ENCODE measurements at regions not wholly inside any gene's neighbourhood (a gene's known extent, or its start where the extent isn't known, plus 50 kb on each side); places are given as distances from the start of the nearest gene placed in this dataset.
"Not testable (repeated sequence)": the region's sequence is repeated elsewhere in the genome, so short reads cannot be mapped to it uniquely, and the experiment has no call there.

DNA sequence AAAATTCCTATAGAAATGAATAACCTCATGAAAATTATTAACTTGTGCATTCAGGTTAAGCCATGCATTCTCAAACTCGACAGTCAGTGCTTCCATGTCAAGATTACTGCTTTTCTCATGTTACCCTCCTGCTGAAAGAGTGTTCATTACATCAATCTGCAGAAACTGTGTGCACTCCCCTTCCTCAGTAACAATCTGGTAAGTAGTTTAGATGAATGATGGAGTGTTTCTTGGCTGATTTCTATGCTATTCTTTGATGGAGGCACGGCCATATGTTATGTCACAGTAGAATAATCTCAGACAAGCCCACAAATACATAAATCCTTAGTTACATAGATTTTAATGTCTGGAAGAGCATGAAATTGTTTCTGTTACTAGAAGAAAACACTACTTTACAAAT lies 193.3 kb upstream of the FAM47A start:
- H3K27ac Mint-ChIP-seq = no peak overlapping the region
- H3K4me3 Mint-ChIP-seq = no peak overlapping the region
- H3K27me3 Mint-ChIP-seq (ENCODE audit: low read depth) = no peaks in the 10 kb centered on the region
- H3K36me3 Mint-ChIP-seq (ENCODE audit: low read depth) = no peaks in the 10 kb centered on the region
- DNase-seq = no peak
- no peaks in the 10 kb centered on the region for H3K4me1 Mint-ChIP-seq (ENCODE audit: low read depth)
- ChIA-PET CTCF (no interaction called here), POLR2A (no interaction called here)
- H3K9me3 Mint-ChIP-seq (ENCODE audit: insufficient read depth) = peaks cover 3% of the 10 kb centered on the region
- no peak for ATAC-seq

DNA sequence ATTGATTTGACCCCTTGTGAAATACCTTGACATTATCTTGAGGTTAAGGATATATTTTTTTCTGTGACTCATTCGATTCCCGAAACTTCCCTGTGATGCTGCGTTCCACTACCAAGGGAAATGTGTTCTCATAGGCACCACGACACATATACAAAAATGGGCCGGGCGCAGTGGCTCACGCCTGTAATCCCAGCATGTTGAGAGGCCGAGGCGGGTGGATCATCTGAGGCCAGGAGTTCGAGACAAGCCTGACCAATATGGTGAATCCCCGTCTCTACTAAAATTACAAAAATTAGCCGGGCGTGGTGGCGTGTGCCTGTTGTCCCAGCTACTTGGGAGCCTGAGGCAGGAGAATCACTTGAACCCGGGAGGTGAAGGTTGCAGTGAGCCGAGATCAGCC lies 188.3 kb upstream of the FAM47A start:
- H3K9me3 Mint-ChIP-seq (ENCODE audit: insufficient read depth); H3K27ac Mint-ChIP-seq; H3K4me3 Mint-ChIP-seq; POLR2A ChIA-PET; DNase-seq; H3K36me3 Mint-ChIP-seq (ENCODE audit: low read depth); ATAC-seq; CTCF ChIA-PET; H3K27me3 Mint-ChIP-seq (ENCODE audit: low read depth); H3K4me1 Mint-ChIP-seq (ENCODE audit: low read depth): not testable (repeated sequence)

GRCh38 chrX:34300871-34301270 lies 168.8 kb upstream of the FAM47A start:
- CTCF ChIA-PET = no interaction called here
- Mint-ChIP-seq H3K9me3 (ENCODE audit: insufficient read depth) (no peaks in the 10 kb centered on the region), H3K36me3 (ENCODE audit: low read depth) (no peaks in the 10 kb centered on the region), H3K27ac (no peak overlapping the region), H3K4me3 (no peak overlapping the region), H3K4me1 (ENCODE audit: low read depth) (no peaks in the 10 kb centered on the region), H3K27me3 (ENCODE audit: low read depth) (no peaks in the 10 kb centered on the region)
- ATAC-seq (no peak), DNase-seq (peak; percentile 22)
- POLR2A ChIA-PET = no interaction called here

GRCh38 chrX:34299451-34299967 lies 167.4 kb upstream of the FAM47A start:
- no peaks in the 10 kb centered on the region for H3K9me3 Mint-ChIP-seq (ENCODE audit: insufficient read depth)
- CTCF ChIA-PET = no interaction called here
- no peaks in the 10 kb centered on the region for H3K27me3 Mint-ChIP-seq (ENCODE audit: low read depth)
- DNase-seq (no peak), ATAC-seq (no peak)
- no peak overlapping the region for H3K27ac Mint-ChIP-seq
- POLR2A ChIA-PET = no interaction called here
- no peaks in the 10 kb centered on the region for H3K4me1 Mint-ChIP-seq (ENCODE audit: low read depth)
- H3K4me3 Mint-ChIP-seq = no peak overlapping the region
- H3K36me3 Mint-ChIP-seq (ENCODE audit: low read depth) = no peaks in the 10 kb centered on the region

DNA sequence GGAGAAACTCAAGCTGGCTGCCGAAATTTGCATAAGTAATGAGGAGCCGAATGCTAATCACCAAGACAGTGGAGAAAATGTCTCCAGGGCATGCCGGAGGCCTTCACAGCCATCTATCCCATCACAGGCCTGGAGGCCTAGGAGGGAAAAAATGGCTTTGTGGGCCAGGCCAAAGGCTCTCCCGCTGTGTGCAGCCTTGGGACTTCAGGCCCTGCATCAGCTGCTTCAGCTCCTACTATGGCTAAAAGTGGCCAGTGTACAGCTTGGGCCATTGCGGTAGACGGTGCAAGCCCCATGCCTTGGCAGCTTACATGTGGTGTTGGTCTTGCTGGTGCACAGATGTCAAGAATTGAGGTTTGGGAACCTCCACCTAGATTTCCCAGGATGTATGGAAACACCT lies 162.6 kb upstream of the FAM47A start:
- H3K36me3 Mint-ChIP-seq (ENCODE audit: low read depth) = no peaks in the 10 kb centered on the region
- no peaks in the 10 kb centered on the region for H3K27me3 Mint-ChIP-seq (ENCODE audit: low read depth)
- DNase-seq (no peak), ATAC-seq (no peak)
- ChIA-PET CTCF (no interaction called here), POLR2A (no interaction called here)
- no peak overlapping the region for H3K4me3 Mint-ChIP-seq
- no peaks in the 10 kb centered on the region for H3K4me1 Mint-ChIP-seq (ENCODE audit: low read depth)
- H3K27ac Mint-ChIP-seq = no peak overlapping the region
- H3K9me3 Mint-ChIP-seq (ENCODE audit: insufficient read depth) = no peaks in the 10 kb centered on the region

DNA sequence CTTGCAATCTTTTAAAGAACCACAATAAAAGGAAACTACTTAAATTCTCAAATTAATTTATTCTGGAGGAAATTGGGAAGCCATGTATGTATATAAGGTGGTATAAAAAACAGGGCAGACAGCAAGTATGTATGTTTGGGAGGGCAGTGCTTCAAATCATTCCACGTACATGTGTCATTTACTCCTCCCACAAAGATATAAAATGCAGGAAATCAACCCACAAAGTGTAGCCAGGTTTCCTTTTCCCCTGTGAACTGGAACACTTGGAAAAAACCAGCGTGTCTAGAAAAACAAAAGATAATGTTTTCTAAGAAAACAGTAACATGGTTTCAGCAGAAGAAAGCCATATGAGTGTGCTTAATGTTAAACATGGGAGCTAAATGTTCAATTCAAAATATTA lies 156.7 kb upstream of the FAM47A start:
- H3K27me3 Mint-ChIP-seq (ENCODE audit: low read depth) = no peaks in the 10 kb centered on the region
- DNase-seq (no peak), ATAC-seq (no peak)
- H3K4me3 Mint-ChIP-seq = no peak overlapping the region
- POLR2A ChIA-PET = no interaction called here
- H3K9me3 Mint-ChIP-seq (ENCODE audit: insufficient read depth) = no peaks in the 10 kb centered on the region
- CTCF ChIA-PET = no interaction called here
- no peaks in the 10 kb centered on the region for H3K4me1 Mint-ChIP-seq (ENCODE audit: low read depth)
- H3K36me3 Mint-ChIP-seq (ENCODE audit: low read depth) = no peaks in the 10 kb centered on the region
- no peak overlapping the region for H3K27ac Mint-ChIP-seq

- Mint-ChIP-seq H3K4me1 (ENCODE audit: low read depth) (no peaks in the 10 kb centered on the region), H3K4me3 (no peak overlapping the region), H3K36me3 (ENCODE audit: low read depth) (no peaks in the 10 kb centered on the region), H3K9me3 (ENCODE audit: insufficient read depth) (no peaks in the 10 kb centered on the region), H3K27me3 (ENCODE audit: low read depth) (no peaks in the 10 kb centered on the region), H3K27ac (no peak overlapping the region)
- POLR2A ChIA-PET = no interaction called here
- DNase-seq (no peak), ATAC-seq (no peak)
- CTCF ChIA-PET = no interaction called here
Measured at GRCh38 chrX:34279866-34280560, 147.9 kb upstream of the FAM47A start.

GRCh38 chrX:34275699-34276098 lies 143.6 kb upstream of the FAM47A start:
- Mint-ChIP-seq H3K9me3 (ENCODE audit: insufficient read depth) (no peaks in the 10 kb centered on the region), H3K4me1 (ENCODE audit: low read depth) (no peaks in the 10 kb centered on the region), H3K27ac (no peak overlapping the region), H3K4me3 (no peak overlapping the region), H3K36me3 (ENCODE audit: low read depth) (no peaks in the 10 kb centered on the region), H3K27me3 (ENCODE audit: low read depth) (no peaks in the 10 kb centered on the region)
- POLR2A ChIA-PET = no interaction called here
- CTCF ChIA-PET = no interaction called here
- ATAC-seq (no peak), DNase-seq (no peak)

DNA sequence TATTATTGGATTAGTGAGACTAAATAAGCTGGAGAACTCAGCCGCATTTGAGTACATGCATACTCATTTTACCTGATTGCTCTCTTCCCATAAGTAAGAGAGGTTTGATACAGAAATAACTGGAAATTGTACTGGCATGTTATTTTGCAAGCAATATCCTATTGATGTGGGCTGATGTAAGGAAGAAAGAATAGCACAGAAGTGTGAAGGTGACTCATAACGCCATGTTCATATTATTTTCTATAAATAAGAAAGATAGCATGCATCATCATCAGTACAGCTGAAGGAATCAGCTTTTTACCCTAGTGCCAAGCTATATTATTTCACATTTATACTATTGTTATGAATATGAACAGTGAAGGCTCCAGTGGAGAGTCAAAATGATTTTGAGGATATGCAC lies 138.3 kb upstream of the FAM47A start:
- DNase-seq (no peak), ATAC-seq (no peak)
- no peaks in the 10 kb centered on the region for H3K36me3 Mint-ChIP-seq (ENCODE audit: low read depth)
- no peaks in the 10 kb centered on the region for H3K9me3 Mint-ChIP-seq (ENCODE audit: insufficient read depth)
- ChIA-PET CTCF (no interaction called here), POLR2A (no interaction called here)
- H3K27ac Mint-ChIP-seq = no peak overlapping the region
- no peak overlapping the region for H3K4me3 Mint-ChIP-seq
- H3K27me3 Mint-ChIP-seq (ENCODE audit: low read depth) = no peaks in the 10 kb centered on the region
- no peaks in the 10 kb centered on the region for H3K4me1 Mint-ChIP-seq (ENCODE audit: low read depth)

DNA sequence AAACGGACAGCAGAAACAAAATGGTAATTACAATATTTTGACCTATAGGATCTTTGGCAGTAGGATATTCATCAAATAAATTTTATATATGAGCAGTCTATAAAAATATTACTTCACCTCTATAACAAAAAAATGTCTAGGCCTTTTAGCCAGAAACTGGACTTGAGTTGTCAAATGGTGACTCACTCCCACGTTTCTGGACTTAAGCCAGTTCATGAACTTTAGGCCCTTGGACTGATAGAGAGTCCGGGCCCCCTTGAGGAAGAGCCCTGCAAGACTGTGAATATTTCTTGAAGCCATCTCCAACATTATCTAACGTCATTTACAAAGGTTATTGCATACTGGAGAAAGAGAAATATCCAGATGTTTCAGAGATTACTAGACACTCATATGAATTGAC lies 106.8 kb upstream of the FAM47A start:
- Mint-ChIP-seq H3K4me3 (no peak overlapping the region), H3K9me3 (ENCODE audit: insufficient read depth) (no peaks in the 10 kb centered on the region), H3K36me3 (ENCODE audit: low read depth) (no peaks in the 10 kb centered on the region), H3K4me1 (ENCODE audit: low read depth) (no peaks in the 10 kb centered on the region), H3K27ac (no peak overlapping the region), H3K27me3 (ENCODE audit: low read depth) (no peaks in the 10 kb centered on the region)
- CTCF ChIA-PET = no interaction called here
- DNase-seq = no peak
- POLR2A ChIA-PET = no interaction called here
- no peak for ATAC-seq

- H3K4me3 Mint-ChIP-seq; H3K4me1 Mint-ChIP-seq (ENCODE audit: low read depth); DNase-seq; ATAC-seq; H3K9me3 Mint-ChIP-seq (ENCODE audit: insufficient read depth); H3K36me3 Mint-ChIP-seq (ENCODE audit: low read depth); POLR2A ChIA-PET; CTCF ChIA-PET; H3K27me3 Mint-ChIP-seq (ENCODE audit: low read depth); H3K27ac Mint-ChIP-seq: not testable (repeated sequence)
Measured at GRCh38 chrX:34230156-34230555, 98.0 kb upstream of the FAM47A start.

GRCh38 chrX:34227804-34228203 lies 95.7 kb upstream of the FAM47A start:
- ATAC-seq = no peak
- no peaks in the 10 kb centered on the region for H3K4me1 Mint-ChIP-seq (ENCODE audit: low read depth)

DNA sequence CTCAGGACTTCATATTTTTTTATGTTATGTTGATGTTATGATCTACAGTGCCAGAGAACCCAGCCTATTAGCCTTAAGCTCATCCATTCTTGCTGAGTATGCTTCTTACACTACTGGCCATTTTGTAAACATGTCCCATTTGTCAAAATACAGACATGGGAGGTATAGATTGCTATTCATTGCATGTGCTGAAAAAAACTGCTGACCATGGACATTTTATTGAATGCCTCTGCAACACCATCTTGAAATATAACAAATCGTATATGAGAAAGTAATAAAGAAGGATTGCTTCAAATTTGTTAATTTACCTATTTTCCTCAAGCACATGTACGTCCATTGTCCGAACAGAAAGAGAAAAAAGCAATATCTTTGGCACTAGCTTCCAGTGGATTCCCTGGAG lies 91.5 kb upstream of the FAM47A start:
- ChIA-PET CTCF (no interaction called here), POLR2A (no interaction called here)
- Mint-ChIP-seq H3K4me3 (no peak overlapping the region), H3K27ac (no peak overlapping the region), H3K9me3 (ENCODE audit: insufficient read depth) (no peaks in the 10 kb centered on the region), H3K4me1 (ENCODE audit: low read depth) (no peaks in the 10 kb centered on the region), H3K27me3 (ENCODE audit: low read depth) (no peaks in the 10 kb centered on the region), H3K36me3 (ENCODE audit: low read depth) (no peaks in the 10 kb centered on the region)
- DNase-seq (no peak), ATAC-seq (no peak)

More at GRCh38 chrX:34227804-34228203, 95.7 kb upstream of the FAM47A start:
- DNase-seq = no peak
- ChIA-PET CTCF (no interaction called here), POLR2A (no interaction called here)
- Mint-ChIP-seq H3K36me3 (ENCODE audit: low read depth) (no peaks in the 10 kb centered on the region), H3K9me3 (ENCODE audit: insufficient read depth) (no peaks in the 10 kb centered on the region), H3K27me3 (ENCODE audit: low read depth) (no peaks in the 10 kb centered on the region), H3K4me3 (no peak overlapping the region), H3K27ac (no peak overlapping the region)

All from activated CD8-positive, alpha-beta T cell treated with anti-CD3 and anti-CD28 coated beads, Interleukin-2, amount 10 ng/mL, durations not matched to agents 7 days and 5 days (primary cell).